Keratinocyte (primary cell): ENCODE measurements at regions not wholly inside any gene's neighbourhood (a gene's known extent, or its start where the extent isn't known, plus 50 kb on each side); places are given as distances from the start of the nearest gene placed in this dataset.

Experiments used
- DNase-seq: peaks from one replicate; pipeline ENCODE4 v3.0.0-alpha.2; 2011; ENCODE audit warnings: low read depth, missing footprints, low spot score
- FAIRE-seq: peaks from 2 replicates; lab custom pipeline; 2011; peaks lifted over from hg19 to GRCh38; lab: Jason Lieb, UNC
- H2AFZ ChIP-seq: 2 replicates; pipeline ENCODE4 v1.6.0; 2012; ENCODE audit warnings: low read length, control low read depth, inconsistent platforms; ENCODE audit not compliant: control insufficient read depth
- H3K27ac ChIP-seq: 2 replicates; pipeline ENCODE4 v1.5.1; 2011; ENCODE audit warnings: low read length; ENCODE audit not compliant: control insufficient read depth, insufficient read depth
- H3K27me3 ChIP-seq: 3 replicates; pipeline ENCODE4 v1.6.0; 2011; ENCODE audit warnings: low read length; ENCODE audit not compliant: control insufficient read depth, insufficient read depth; ENCODE audit errors: extremely low read depth
- H3K36me3 ChIP-seq, 2 experiments: 2 replicates in 1 of 2; 3 replicates in 1 of 2; pipeline ENCODE4 v1.5.1; 2011; ENCODE audit warnings: low read length in 2 of 2, mild to moderate bottlenecking in 1 of 2; ENCODE audit not compliant: control insufficient read depth in 2 of 2, insufficient read depth in 2 of 2; ENCODE audit errors: extremely low read depth in 1 of 2
- H3K4me1 ChIP-seq: 3 replicates; pipeline ENCODE4 v1.5.1; 2011; ENCODE audit warnings: low read length; ENCODE audit not compliant: control insufficient read depth, insufficient read depth; ENCODE audit errors: extremely low read depth
- H3K4me2 ChIP-seq: 3 replicates; pipeline ENCODE4 v1.6.0; 2011; ENCODE audit warnings: low read depth, low read length; ENCODE audit not compliant: control insufficient read depth, insufficient read depth; ENCODE audit errors: extremely low read depth
- H3K4me3 ChIP-seq, 3 experiments: fragments of 200-600 bp in 1 of 3; sonication (generic) in 1 of 3; 2 replicates in 2 of 3; 3 replicates in 1 of 3; pipeline ENCODE4 v1.5.1; 2011 to 2016; ENCODE audit warnings: low read length in 3 of 3, mild to moderate bottlenecking in 3 of 3, control low read depth in 2 of 3, inconsistent platforms in 1 of 3, low read depth in 1 of 3, mixed read lengths in 1 of 3, mixed run types in 1 of 3, moderate library complexity in 1 of 3; ENCODE audit not compliant: control insufficient read depth in 2 of 3, insufficient read depth in 2 of 3; ENCODE audit errors: extremely low read depth in 1 of 3
- H3K79me2 ChIP-seq: 2 replicates; pipeline ENCODE4 v1.6.0; 2012; ENCODE audit warnings: low read length; ENCODE audit not compliant: control insufficient read depth, insufficient read depth
- H3K9ac ChIP-seq: 3 replicates; pipeline ENCODE4 v1.6.0; 2011; ENCODE audit warnings: low read length; ENCODE audit not compliant: control insufficient read depth, insufficient read depth; ENCODE audit errors: extremely low read depth
- H3K9me1 ChIP-seq: 3 replicates; pipeline ENCODE4 v1.6.0; 2011; ENCODE audit warnings: low read length; ENCODE audit not compliant: control insufficient read depth, insufficient read depth; ENCODE audit errors: extremely low read depth
- H3K9me3 ChIP-seq: 2 replicates; pipeline ENCODE4 v1.5.1; 2012; ENCODE audit warnings: low read depth, low read length; ENCODE audit not compliant: control insufficient read depth
- H4K20me1 ChIP-seq: 3 replicates; pipeline ENCODE4 v1.6.0; 2011; ENCODE audit warnings: low read length; ENCODE audit not compliant: control insufficient read depth, insufficient read depth; ENCODE audit errors: extremely low read depth
- EZH2 ChIP-seq: IDR thresholded peaks from one replicate; pipeline ENCODE4 v1.6.1; 2012; ENCODE audit warnings: inconsistent platforms, mild to moderate bottlenecking, low read length, moderate library complexity
- dilution Hi-C: fragments of 300-500 bp; cut with MboI; formaldehyde crosslinking; loops from one replicate; pipeline ENCODE4 v1.7.0; 2020; ENCODE audit warnings: low sequenced_read_pairs; ENCODE audit not compliant: extremely low pct_ligation_motif_present
- TF ChIP-seq, protein P1 (sequence below), 3 experiments: IDR thresholded peaks in 1 of 3; conservative IDR thresholded peaks in 1 of 3; optimal IDR thresholded peaks in 1 of 3; 2 replicates in 2 of 3; 3 replicates in 1 of 3; pipeline versions ENCODE3 to v1.5.1; 2011; ENCODE audit warnings: low read length in 3 of 3, mild to moderate bottlenecking in 3 of 3, moderate library complexity in 2 of 3, control low read depth in 1 of 3, inconsistent platforms in 1 of 3; ENCODE audit not compliant: insufficient read depth in 2 of 3; ENCODE audit errors: extremely low read depth in 1 of 3

DNA sequence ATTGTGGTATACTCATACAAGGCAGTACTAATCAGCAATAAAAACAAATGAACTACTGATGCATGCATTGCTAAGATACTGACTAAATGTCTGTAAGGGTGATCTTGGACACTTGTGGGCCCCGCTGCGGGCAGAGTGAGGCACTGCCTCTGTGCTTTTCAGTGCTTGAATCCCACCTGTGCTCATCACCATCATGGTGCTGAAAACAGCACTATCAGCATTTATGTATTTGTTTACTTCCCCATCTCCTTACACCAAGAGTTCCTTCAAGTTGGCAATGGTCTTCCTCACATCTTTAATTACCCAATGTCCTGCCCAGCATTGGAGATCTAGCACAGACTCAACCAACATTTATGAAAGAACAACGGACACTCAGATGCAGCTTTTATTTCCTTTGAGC lies 193.7 kb upstream of the RFC3 start:
- no peak overlapping the region for H3K4me2 ChIP-seq
- TF ChIP-seq, protein P1, sequence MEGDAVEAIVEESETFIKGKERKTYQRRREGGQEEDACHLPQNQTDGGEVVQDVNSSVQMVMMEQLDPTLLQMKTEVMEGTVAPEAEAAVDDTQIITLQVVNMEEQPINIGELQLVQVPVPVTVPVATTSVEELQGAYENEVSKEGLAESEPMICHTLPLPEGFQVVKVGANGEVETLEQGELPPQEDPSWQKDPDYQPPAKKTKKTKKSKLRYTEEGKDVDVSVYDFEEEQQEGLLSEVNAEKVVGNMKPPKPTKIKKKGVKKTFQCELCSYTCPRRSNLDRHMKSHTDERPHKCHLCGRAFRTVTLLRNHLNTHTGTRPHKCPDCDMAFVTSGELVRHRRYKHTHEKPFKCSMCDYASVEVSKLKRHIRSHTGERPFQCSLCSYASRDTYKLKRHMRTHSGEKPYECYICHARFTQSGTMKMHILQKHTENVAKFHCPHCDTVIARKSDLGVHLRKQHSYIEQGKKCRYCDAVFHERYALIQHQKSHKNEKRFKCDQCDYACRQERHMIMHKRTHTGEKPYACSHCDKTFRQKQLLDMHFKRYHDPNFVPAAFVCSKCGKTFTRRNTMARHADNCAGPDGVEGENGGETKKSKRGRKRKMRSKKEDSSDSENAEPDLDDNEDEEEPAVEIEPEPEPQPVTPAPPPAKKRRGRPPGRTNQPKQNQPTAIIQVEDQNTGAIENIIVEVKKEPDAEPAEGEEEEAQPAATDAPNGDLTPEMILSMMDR (optimal IDR thresholded peaks at IDR 0.05 in 1 of 3, IDR thresholded peaks at IDR 0.05 in 1 of 3, conservative IDR thresholded peaks at IDR 0.05 in 1 of 3; ENCODE audit: extremely low read depth in 1 of 3, insufficient read depth in 2 of 3, low read length in 3 of 3): no peak
- no peak for TF ChIP-seq EZH2
- H3K36me3 ChIP-seq: no peaks in the 10 kb centered on the region
- dilution Hi-C loops: no loop called here
- no peaks in the 10 kb centered on the region for H3K4me1 ChIP-seq
- H3K27me3 ChIP-seq: no peaks in the 10 kb centered on the region
- no peaks in the 10 kb centered on the region for H3K9me1 ChIP-seq
- H3K27ac ChIP-seq: no peak overlapping the region
- H3K9ac ChIP-seq: no peak overlapping the region
- DNase-seq: no peak
- no peak for FAIRE-seq
- no peak overlapping the region for H2AFZ ChIP-seq
- no peak overlapping the region for H3K4me3 ChIP-seq
- H3K9me3 ChIP-seq: no peaks in the 10 kb centered on the region
- H4K20me1 ChIP-seq: no peaks in the 10 kb centered on the region
- H3K79me2 ChIP-seq: no peaks in the 10 kb centered on the region

DNA sequence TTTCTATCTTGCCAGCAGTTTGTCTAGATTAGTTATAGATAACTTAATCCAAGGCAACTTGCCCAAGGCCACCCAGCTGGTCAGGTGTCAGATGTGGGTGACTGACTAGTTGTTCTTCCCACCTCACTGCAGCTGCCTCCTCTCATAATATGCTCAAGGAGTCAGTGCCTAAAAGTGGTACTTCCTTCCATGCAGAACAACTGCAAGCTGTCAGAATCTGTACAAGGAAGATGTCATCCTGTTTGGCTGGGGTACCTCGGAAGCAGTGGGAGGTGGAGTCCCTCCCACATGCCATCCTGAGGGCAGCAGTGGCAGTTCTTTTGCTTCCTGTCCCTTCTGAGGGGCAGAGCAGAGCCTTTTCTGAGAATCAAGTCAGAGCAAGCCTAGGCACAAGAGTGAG lies 193.2 kb upstream of the RFC3 start:
- Histone ChIP-seq H3K9ac (no peak overlapping the region), H4K20me1 (no peaks in the 10 kb centered on the region), H3K9me1 (no peaks in the 10 kb centered on the region), H3K27ac (no peak overlapping the region), H3K79me2 (no peaks in the 10 kb centered on the region), H3K4me2 (no peak overlapping the region), H3K36me3 (no peaks in the 10 kb centered on the region), H3K27me3 (no peaks in the 10 kb centered on the region), H3K9me3 (no peaks in the 10 kb centered on the region), H3K4me1 (no peaks in the 10 kb centered on the region), H2AFZ (no peak overlapping the region), H3K4me3 (no peak overlapping the region)
- no peak for DNase-seq
- dilution Hi-C loops: no loop called here
- no peak for FAIRE-seq
- no peak for TF ChIP-seq EZH2
- TF ChIP-seq, protein P1 (optimal IDR thresholded peaks at IDR 0.05 in 1 of 3, IDR thresholded peaks at IDR 0.05 in 1 of 3, conservative IDR thresholded peaks at IDR 0.05 in 1 of 3; ENCODE audit: extremely low read depth in 1 of 3, insufficient read depth in 2 of 3, low read length in 3 of 3): no peak
